ENCODE measurements at regions not wholly inside any gene's neighbourhood (a gene's known extent, or its start where the extent isn't known, plus 50 kb on each side); places are given as distances from the start of the nearest gene placed in this dataset.

GRCh38 chr12:19855851-19856250, 416.6 kb downstream of the AEBP2 start:
- no peak for DNase-seq (ENCODE audit: low read depth in 2 of 3, low spot score in 2 of 3)

GRCh38 chr12:19856389-19856788, 417.1 kb downstream of the AEBP2 start:
- DNase-seq (ENCODE audit: low read depth in 2 of 3, low spot score in 2 of 3) = peak in 1 of 3 donors; percentile 60

GRCh38 chr12:19857204-19857603, 417.9 kb downstream of the AEBP2 start:
- no peak for DNase-seq (ENCODE audit: low read depth in 2 of 3, low spot score in 2 of 3)

- no peak for DNase-seq (ENCODE audit: low read depth in 2 of 3, low spot score in 2 of 3)
These were observed 427.9 kb downstream of the AEBP2 start for GRCh38 chr12:19867151-19867550.

- no peak for DNase-seq (ENCODE audit: low read depth in 2 of 3, low spot score in 2 of 3)
These were observed 428.7 kb downstream of the AEBP2 start for GRCh38 chr12:19867970-19868369.

- no peak for DNase-seq (ENCODE audit: low read depth in 2 of 3, low spot score in 2 of 3)
These were observed 430.1 kb downstream of the AEBP2 start for GRCh38 chr12:19869413-19869812.

GRCh38 chr12:19872621-19873540, 433.6 kb downstream of the AEBP2 start:
- no peak for DNase-seq (ENCODE audit: low read depth in 2 of 3, low spot score in 2 of 3)

GRCh38 chr12:19880076-19880475, 440.8 kb downstream of the AEBP2 start:
- no peak for DNase-seq (ENCODE audit: low read depth in 2 of 3, low spot score in 2 of 3)

GRCh38 chr12:19880721-19881120, 441.4 kb downstream of the AEBP2 start:
- DNase-seq (ENCODE audit: low read depth in 2 of 3, low spot score in 2 of 3) = no peak

- DNase-seq (ENCODE audit: low read depth in 2 of 3, low spot score in 2 of 3) = no peak
These were observed 443.1 kb downstream of the AEBP2 start for GRCh38 chr12:19882346-19882745.

- no peak for DNase-seq (ENCODE audit: low read depth in 2 of 3, low spot score in 2 of 3)
These were observed 444.8 kb downstream of the AEBP2 start for GRCh38 chr12:19884021-19884492.

GRCh38 chr12:19885093-19885812, 446.0 kb downstream of the AEBP2 start:
- DNase-seq (ENCODE audit: low read depth in 2 of 3, low spot score in 2 of 3) = no peak

GRCh38 chr12:19886065-19886464, 446.8 kb downstream of the AEBP2 start:
- no peak for DNase-seq (ENCODE audit: low read depth in 2 of 3, low spot score in 2 of 3)

- DNase-seq (ENCODE audit: low read depth in 2 of 3, low spot score in 2 of 3) = no peak
These were observed 447.4 kb downstream of the AEBP2 start for GRCh38 chr12:19886639-19887064.

GRCh38 chr12:19890024-19890423, 450.7 kb downstream of the AEBP2 start:
- no peak for DNase-seq (ENCODE audit: low read depth in 2 of 3, low spot score in 2 of 3)

- no peak for DNase-seq (ENCODE audit: low read depth in 2 of 3, low spot score in 2 of 3)
These were observed 452.8 kb downstream of the AEBP2 start for GRCh38 chr12:19891936-19892591.

GRCh38 chr12:19893514-19893913, 454.2 kb downstream of the AEBP2 start:
- peak in 1 of 3 donors; percentile 15 for DNase-seq (ENCODE audit: low read depth in 2 of 3, low spot score in 2 of 3)

GRCh38 chr12:19894050-19894449, 454.8 kb downstream of the AEBP2 start:
- peak in 2 of 3 donors; percentile 23 to 65 for DNase-seq (ENCODE audit: low read depth in 2 of 3, low spot score in 2 of 3)

GRCh38 chr12:19894803-19895202, 455.5 kb downstream of the AEBP2 start:
- DNase-seq (ENCODE audit: low read depth in 2 of 3, low spot score in 2 of 3) = no peak

GRCh38 chr12:19895246-19896020, 456.1 kb downstream of the AEBP2 start:
- DNase-seq (ENCODE audit: low read depth in 2 of 3, low spot score in 2 of 3) = no peak

Measured in hematopoietic multipotent progenitor cell (in vitro differentiated cells).